A673 (cell line): ENCODE measurements at regions not wholly inside any gene's neighbourhood (a gene's known extent, or its start where the extent isn't known, plus 50 kb on each side); places are given as distances from the start of the nearest gene placed in this dataset.

Experiments
- BruUV-seq: library from RNA; stranded (reverse); fragments of 400-500 nt; replicated peaks from 2 replicates; lab custom pipeline; 2021; lab: Mats Ljungman, UMichigan
- CTCF ChIA-PET: fragments of 300-600 bp; sonication (Branson Sonifier 250); formaldehyde crosslinking; loops from one replicate; lab custom pipeline; 2022; ENCODE audit warnings: antibody characterized with exemption; lab: Charles Lee
- POLR2A ChIA-PET: fragments of 300-600 bp; sonication (Branson Sonifier 250); formaldehyde crosslinking; loops from one replicate; lab custom pipeline; 2022; ENCODE audit warnings: antibody characterized with exemption; ENCODE audit not compliant: low non-redundant PET; lab: Charles Lee
- DNase-seq: peaks from one replicate; pipeline ENCODE4 v3.0.0-alpha.2; 2015; ENCODE audit warnings: low spot score
- H3K27ac ChIP-seq: fragments of 200-600 bp; sonication (generic); 2 replicates; pipeline ENCODE4 v1.5.1; 2016; ENCODE audit warnings: mixed run types, low read depth, mild to moderate bottlenecking, mixed read lengths, antibody characterized with exemption, low read length; ENCODE audit not compliant: poor library complexity, severe bottlenecking
- H3K27me3 ChIP-seq: fragments of 200-600 bp; sonication (generic); replicated peaks from 2 replicates; pipeline ENCODE4 v1.6.1; 2017; ENCODE audit warnings: mixed run types, low read depth, mild to moderate bottlenecking, mixed read lengths, antibody characterized with exemption, low read length; ENCODE audit not compliant: insufficient read depth, poor library complexity
- H3K36me3 ChIP-seq: fragments of 200-600 bp; sonication (generic); 2 replicates; pipeline ENCODE4 v1.6.1; 2016; ENCODE audit warnings: mixed run types, mild to moderate bottlenecking, mixed read lengths, antibody characterized with exemption, low read length; ENCODE audit not compliant: insufficient read depth, poor library complexity, severe bottlenecking
- H3K4me1 ChIP-seq: fragments of 200-600 bp; sonication (generic); 2 replicates; pipeline ENCODE4 v1.6.1; 2017; ENCODE audit warnings: mixed run types, mild to moderate bottlenecking, mixed read lengths, antibody characterized with exemption, low read length; ENCODE audit not compliant: insufficient read depth, poor library complexity, severe bottlenecking
- H3K4me3 ChIP-seq: fragments of 200-600 bp; sonication (generic); 2 replicates; pipeline ENCODE4 v1.5.1; 2016; ENCODE audit warnings: low read depth, mixed run types, mild to moderate bottlenecking, mixed read lengths, low read length; ENCODE audit not compliant: poor library complexity, severe bottlenecking
- H3K9me3 ChIP-seq: fragments of 200-600 bp; sonication (generic); 2 replicates; pipeline ENCODE4 v1.6.1; 2016; ENCODE audit warnings: mixed run types, low read depth, mild to moderate bottlenecking, mixed read lengths, antibody characterized with exemption, low read length; ENCODE audit not compliant: poor library complexity, severe bottlenecking
- EZH2 ChIP-seq: fragments of 200-600 bp; sonication (generic); IDR thresholded peaks from 2 replicates; pipeline ENCODE4 v1.6.1; 2017; ENCODE audit warnings: borderline replicate concordance, low read depth, mild to moderate bottlenecking, mixed read lengths, antibody characterized with exemption, low read length; ENCODE audit not compliant: poor library complexity, severe bottlenecking
- intact Hi-C: fragments of 100-400 bp; cut with micrococcal nuclease; formaldehyde crosslinking; loops from one replicate; pipeline ENCODE4 v1.10.0; 2022; ENCODE audit not compliant: unreplicated experiment
- TF ChIP-seq, protein P1 (sequence below): fragments of 300-800, 200-600 bp; sonication (generic); conservative IDR thresholded peaks from 2 replicates; pipeline ENCODE4 v1.5.1; 2017; ENCODE audit warnings: low read depth, mild to moderate bottlenecking, antibody characterized with exemption, low read length, moderate library complexity, mixed read lengths

DNA sequence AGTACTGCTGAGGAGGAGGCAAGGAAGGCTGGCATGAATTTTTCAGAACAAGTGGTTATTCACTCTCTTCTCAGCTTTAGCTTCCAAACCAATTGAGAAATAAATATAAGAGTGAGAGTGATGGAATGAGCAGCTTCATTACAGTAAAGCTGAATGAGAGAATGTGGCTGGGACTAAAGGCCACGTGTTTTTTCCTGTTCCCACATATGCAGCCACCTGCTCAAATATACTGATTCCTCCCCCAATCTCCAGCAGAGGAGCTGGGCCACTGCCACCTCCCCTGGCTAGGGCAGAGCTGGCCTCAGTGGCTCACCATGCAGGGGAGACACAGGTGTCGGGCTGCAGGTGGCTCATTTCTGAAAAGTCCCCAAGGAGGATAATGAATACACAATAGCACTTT lies 1505.3 kb upstream of the WWC1 start:
- Histone ChIP-seq H3K4me3 (no peak overlapping the region), H3K4me1 (no peaks in the 10 kb centered on the region), H3K36me3 (no peaks in the 10 kb centered on the region), H3K9me3 (no peaks in the 10 kb centered on the region), H3K27me3 (no peaks in the 10 kb centered on the region), H3K27ac (no peak overlapping the region)
- no TSS peak for BruUV-seq
- TF ChIP-seq EZH2: no peak
- TF ChIP-seq, protein P1, sequence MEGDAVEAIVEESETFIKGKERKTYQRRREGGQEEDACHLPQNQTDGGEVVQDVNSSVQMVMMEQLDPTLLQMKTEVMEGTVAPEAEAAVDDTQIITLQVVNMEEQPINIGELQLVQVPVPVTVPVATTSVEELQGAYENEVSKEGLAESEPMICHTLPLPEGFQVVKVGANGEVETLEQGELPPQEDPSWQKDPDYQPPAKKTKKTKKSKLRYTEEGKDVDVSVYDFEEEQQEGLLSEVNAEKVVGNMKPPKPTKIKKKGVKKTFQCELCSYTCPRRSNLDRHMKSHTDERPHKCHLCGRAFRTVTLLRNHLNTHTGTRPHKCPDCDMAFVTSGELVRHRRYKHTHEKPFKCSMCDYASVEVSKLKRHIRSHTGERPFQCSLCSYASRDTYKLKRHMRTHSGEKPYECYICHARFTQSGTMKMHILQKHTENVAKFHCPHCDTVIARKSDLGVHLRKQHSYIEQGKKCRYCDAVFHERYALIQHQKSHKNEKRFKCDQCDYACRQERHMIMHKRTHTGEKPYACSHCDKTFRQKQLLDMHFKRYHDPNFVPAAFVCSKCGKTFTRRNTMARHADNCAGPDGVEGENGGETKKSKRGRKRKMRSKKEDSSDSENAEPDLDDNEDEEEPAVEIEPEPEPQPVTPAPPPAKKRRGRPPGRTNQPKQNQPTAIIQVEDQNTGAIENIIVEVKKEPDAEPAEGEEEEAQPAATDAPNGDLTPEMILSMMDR: no peak
- ChIA-PET CTCF (no interaction called here), POLR2A (no interaction called here)
- intact Hi-C loops: no loop called here
- DNase-seq: no peak

DNA sequence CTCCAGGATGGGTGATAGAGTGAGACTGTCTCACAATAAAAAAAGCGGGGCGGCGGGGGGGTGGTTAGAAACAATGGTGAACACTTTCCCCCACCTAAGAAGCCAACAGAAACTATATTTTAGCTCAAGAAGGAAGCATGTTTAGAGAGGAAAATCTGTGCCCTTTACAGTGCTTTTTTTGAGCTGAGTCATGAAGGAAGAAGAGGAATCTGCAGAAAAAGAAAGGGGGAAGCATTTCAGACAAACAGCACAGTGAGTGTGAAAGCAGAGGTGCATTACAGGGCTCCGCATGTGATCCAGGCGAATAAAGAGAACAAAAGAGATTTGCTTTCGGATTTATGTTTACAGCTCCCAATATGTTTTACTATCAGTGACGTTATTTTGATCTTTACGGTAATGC lies 1504.6 kb upstream of the WWC1 start:
- no peaks in the 10 kb centered on the region for H3K36me3 ChIP-seq
- ChIA-PET CTCF (no interaction called here), POLR2A (no interaction called here)
- intact Hi-C loops: no loop called here
- BruUV-seq: no TSS peak
- no peaks in the 10 kb centered on the region for H3K27me3 ChIP-seq
- H3K27ac ChIP-seq: no peak overlapping the region
- H3K4me3 ChIP-seq: no peak overlapping the region
- no peak for TF ChIP-seq EZH2
- TF ChIP-seq, protein P1: no peak
- no peak for DNase-seq
- no peaks in the 10 kb centered on the region for H3K9me3 ChIP-seq
- H3K4me1 ChIP-seq: no peaks in the 10 kb centered on the region

DNA sequence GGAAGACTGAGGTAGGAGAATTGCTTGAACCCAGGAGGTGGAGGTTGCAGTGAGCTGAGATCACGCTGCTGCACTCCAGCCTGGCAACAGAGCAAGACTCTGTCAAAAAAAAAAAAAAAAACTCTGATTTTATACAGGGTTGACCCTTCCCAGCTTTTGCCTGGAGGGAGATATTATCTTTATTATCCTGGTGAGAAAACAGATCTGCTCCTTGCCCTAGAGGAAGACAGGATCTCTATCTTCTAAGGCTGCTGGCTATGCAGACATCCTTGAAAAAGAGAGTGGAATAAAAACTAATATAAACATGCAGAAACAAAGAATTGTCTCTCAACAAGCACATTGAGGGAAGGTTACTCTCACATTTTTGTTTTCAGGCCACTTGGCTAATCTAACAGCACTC lies 1503.4 kb upstream of the WWC1 start:
- TF ChIP-seq, protein P1: no peak
- TF ChIP-seq EZH2: no peak
- no peak for DNase-seq
- BruUV-seq: no TSS peak
- Histone ChIP-seq H3K9me3 (no peaks in the 10 kb centered on the region), H3K27me3 (no peaks in the 10 kb centered on the region), H3K27ac (no peak overlapping the region), H3K4me1 (no peaks in the 10 kb centered on the region), H3K36me3 (no peaks in the 10 kb centered on the region), H3K4me3 (no peak overlapping the region)
- intact Hi-C loops: no loop called here
- ChIA-PET POLR2A (no interaction called here), CTCF (no interaction called here)
